H1 (cell line): ENCODE measurements at regions not wholly inside any gene's neighbourhood (a gene's known extent, or its start where the extent isn't known, plus 50 kb on each side); places are given as distances from the start of the nearest gene placed in this dataset.

Experiments used
- BRCA1 ChIP-seq: IDR thresholded peaks from 2 replicates; pipeline ENCODE4 v1.6.1; 2012; ENCODE audit warnings: low read depth, low read length, improper control_type of control experiment
- CBX5 ChIP-seq: fragments of 300-800, 300-1000 bp; sonication (generic); IDR thresholded peaks from 2 replicates; pipeline ENCODE4 v1.7.1; 2016; ENCODE audit warnings: antibody characterized with exemption, low read length, low read depth
- CHD2 ChIP-seq: IDR thresholded peaks from 2 replicates; pipeline ENCODE4 v1.6.1; 2012; ENCODE audit warnings: low read length, improper control_type of control experiment
- CREB1 ChIP-seq: IDR thresholded peaks from 2 replicates; pipeline ENCODE4 v1.6.1; 2012; ENCODE audit warnings: inconsistent platforms
- RBBP5 ChIP-seq: IDR thresholded peaks from 2 replicates; pipeline ENCODE4 v1.7.1; 2012; ENCODE audit warnings: low read depth, mild to moderate bottlenecking, inconsistent platforms, low read length, moderate library complexity, borderline replicate concordance
- TF ChIP-seq, protein P1 (sequence below), 3 experiments: IDR thresholded peaks; 1 replicate in 2 of 3; 2 replicates in 1 of 3; pipeline versions ENCODE4 v1.5.1 to v1.6.1; 2011; ENCODE audit warnings: low read length in 3 of 3, mild to moderate bottlenecking in 3 of 3, inconsistent platforms in 2 of 3, low read depth in 1 of 3, moderate library complexity in 1 of 3; ENCODE audit not compliant: insufficient read depth in 1 of 3; ENCODE audit errors: control extremely low read depth in 1 of 3

DNA sequence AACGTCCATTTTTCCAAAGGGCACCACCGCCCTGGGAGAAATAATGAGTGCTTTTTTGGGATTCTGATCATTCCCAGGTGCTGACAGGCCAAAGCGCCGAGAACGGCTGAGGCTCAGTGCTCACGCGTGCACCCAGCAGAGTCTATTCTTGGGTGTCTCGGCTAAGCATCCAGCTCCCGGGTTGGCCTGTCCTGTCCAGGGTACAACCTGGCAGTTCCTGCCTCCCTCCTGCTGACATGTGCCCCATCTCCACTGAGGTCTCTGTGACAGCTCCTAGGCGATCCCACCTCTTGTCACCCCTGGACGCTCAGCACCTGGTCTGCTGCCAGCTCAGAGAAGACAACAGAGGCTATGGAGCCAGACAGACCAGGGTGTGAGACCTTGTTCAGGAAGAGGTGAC lies 684.5 kb downstream of the PTPRU start (continued):
- TF ChIP-seq, protein P1, sequence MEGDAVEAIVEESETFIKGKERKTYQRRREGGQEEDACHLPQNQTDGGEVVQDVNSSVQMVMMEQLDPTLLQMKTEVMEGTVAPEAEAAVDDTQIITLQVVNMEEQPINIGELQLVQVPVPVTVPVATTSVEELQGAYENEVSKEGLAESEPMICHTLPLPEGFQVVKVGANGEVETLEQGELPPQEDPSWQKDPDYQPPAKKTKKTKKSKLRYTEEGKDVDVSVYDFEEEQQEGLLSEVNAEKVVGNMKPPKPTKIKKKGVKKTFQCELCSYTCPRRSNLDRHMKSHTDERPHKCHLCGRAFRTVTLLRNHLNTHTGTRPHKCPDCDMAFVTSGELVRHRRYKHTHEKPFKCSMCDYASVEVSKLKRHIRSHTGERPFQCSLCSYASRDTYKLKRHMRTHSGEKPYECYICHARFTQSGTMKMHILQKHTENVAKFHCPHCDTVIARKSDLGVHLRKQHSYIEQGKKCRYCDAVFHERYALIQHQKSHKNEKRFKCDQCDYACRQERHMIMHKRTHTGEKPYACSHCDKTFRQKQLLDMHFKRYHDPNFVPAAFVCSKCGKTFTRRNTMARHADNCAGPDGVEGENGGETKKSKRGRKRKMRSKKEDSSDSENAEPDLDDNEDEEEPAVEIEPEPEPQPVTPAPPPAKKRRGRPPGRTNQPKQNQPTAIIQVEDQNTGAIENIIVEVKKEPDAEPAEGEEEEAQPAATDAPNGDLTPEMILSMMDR (IDR thresholded peaks at IDR 0.05; ENCODE audit: control extremely low read depth in 1 of 3, insufficient read depth in 1 of 3, low read depth in 1 of 3, low read length in 3 of 3) = no peak
- TF ChIP-seq CBX5 = no peak
- no peak for TF ChIP-seq RBBP5
- TF ChIP-seq CREB1 = no peak
- TF ChIP-seq BRCA1 = no peak
- no peak for TF ChIP-seq CHD2
- TF ChIP-seq, all 59 proteins: peak for 0
